ENCODE measurements at regions not wholly inside any gene's neighbourhood (a gene's known extent, or its start where the extent isn't known, plus 50 kb on each side); places are given as distances from the start of the nearest gene placed in this dataset.

GRCh38 chr1:53390736-53391135 is 62.9 kb upstream of the LRP8 start:
- H3K27ac Mint-ChIP-seq (ENCODE audit: unreplicated experiment), result no peak overlapping the region
- TF ChIP-seq CTCF (IDR thresholded peaks at IDR 0.05), result no peak
- H3K4me1 Mint-ChIP-seq (ENCODE audit: low read depth), result peaks cover 10% of the 10 kb centered on the region
- no peaks in the 10 kb centered on the region for H3K36me3 Mint-ChIP-seq (ENCODE audit: low read depth)
- H3K27me3 Mint-ChIP-seq (ENCODE audit: low read depth), result peaks cover 1% of the 10 kb centered on the region
- peak; percentile 68 for DNase-seq (ENCODE audit: low spot score)
- peaks cover 4% of the 10 kb centered on the region for H3K9me3 Mint-ChIP-seq (ENCODE audit: low read depth)
- no peak overlapping the region for H3K4me3 Mint-ChIP-seq (ENCODE audit: unreplicated experiment)

- peaks cover 4% of the 10 kb centered on the region for H3K9me3 Mint-ChIP-seq (ENCODE audit: low read depth)
- H3K4me3 Mint-ChIP-seq (ENCODE audit: unreplicated experiment), result no peak overlapping the region
- no peak for TF ChIP-seq CTCF (IDR thresholded peaks at IDR 0.05)
- no peaks in the 10 kb centered on the region for H3K36me3 Mint-ChIP-seq (ENCODE audit: low read depth)
- no peak overlapping the region for H3K27ac Mint-ChIP-seq (ENCODE audit: unreplicated experiment)
- peaks cover 10% of the 10 kb centered on the region for H3K4me1 Mint-ChIP-seq (ENCODE audit: low read depth)
- DNase-seq (ENCODE audit: low spot score), result peak; percentile 30
- H3K27me3 Mint-ChIP-seq (ENCODE audit: low read depth), result peaks cover 6% of the 10 kb centered on the region
Measured at GRCh38 chr1:53391296-53391695, 63.4 kb upstream of the LRP8 start.

- TF ChIP-seq CTCF (IDR thresholded peaks at IDR 0.05), result no peak
- H3K4me1 Mint-ChIP-seq (ENCODE audit: low read depth), result peaks cover 10% of the 10 kb centered on the region
- no peaks in the 10 kb centered on the region for H3K36me3 Mint-ChIP-seq (ENCODE audit: low read depth)
- no peak overlapping the region for H3K4me3 Mint-ChIP-seq (ENCODE audit: unreplicated experiment)
- DNase-seq (ENCODE audit: low spot score), result peak; percentile 10
- no peak overlapping the region for H3K27ac Mint-ChIP-seq (ENCODE audit: unreplicated experiment)
- peaks cover 4% of the 10 kb centered on the region for H3K9me3 Mint-ChIP-seq (ENCODE audit: low read depth)
- peaks cover 8% of the 10 kb centered on the region for H3K27me3 Mint-ChIP-seq (ENCODE audit: low read depth)
Measured at GRCh38 chr1:53391982-53392381, 64.1 kb upstream of the LRP8 start.

GRCh38 chr1:53392460-53392859 is 64.6 kb upstream of the LRP8 start:
- Mint-ChIP-seq H3K27me3 (ENCODE audit: low read depth) (peaks cover 8% of the 10 kb centered on the region), H3K36me3 (ENCODE audit: low read depth) (no peaks in the 10 kb centered on the region), H3K27ac (ENCODE audit: unreplicated experiment) (no peak overlapping the region), H3K4me1 (ENCODE audit: low read depth) (peaks cover 10% of the 10 kb centered on the region), H3K9me3 (ENCODE audit: low read depth) (no peaks in the 10 kb centered on the region), H3K4me3 (ENCODE audit: unreplicated experiment) (no peak overlapping the region)
- peak; percentile 52 for DNase-seq (ENCODE audit: low spot score)
- TF ChIP-seq CTCF (IDR thresholded peaks at IDR 0.05), result no peak

GRCh38 chr1:53393325-53393792 is 65.5 kb upstream of the LRP8 start:
- no peak for DNase-seq (ENCODE audit: low spot score)
- TF ChIP-seq CTCF (IDR thresholded peaks at IDR 0.05), result peak; percentile 96
- H3K27me3 Mint-ChIP-seq (ENCODE audit: low read depth), result peaks cover 8% of the 10 kb centered on the region
- no peaks in the 10 kb centered on the region for H3K36me3 Mint-ChIP-seq (ENCODE audit: low read depth)
- no peaks in the 10 kb centered on the region for H3K9me3 Mint-ChIP-seq (ENCODE audit: low read depth)
- H3K27ac Mint-ChIP-seq (ENCODE audit: unreplicated experiment), result no peak overlapping the region
- H3K4me1 Mint-ChIP-seq (ENCODE audit: low read depth), result peaks cover 10% of the 10 kb centered on the region
- H3K4me3 Mint-ChIP-seq (ENCODE audit: unreplicated experiment), result no peak overlapping the region
